GM23338 (cell line): ENCODE measurements at regions not wholly inside any gene's neighbourhood (a gene's known extent, or its start where the extent isn't known, plus 50 kb on each side); places are given as distances from the start of the nearest gene placed in this dataset.
A peak's percentile ranks its signal among the peaks of the same experiment; 100 is the strongest.

Source experiments
- ATAC-seq: fragments of 200-7000 bp; cut with Tn5 transposase; 3 replicates; pipeline ENCODE4 v1.9.1; 2020
- DNase-seq: peaks from one replicate; pipeline ENCODE4 v3.0.0-alpha.2; 2015; ENCODE audit warnings: low spot score
- H2AFZ ChIP-seq: fragments of 200-600 bp; sonication (generic); 2 replicates; pipeline ENCODE4 v1.8.0; 2016; ENCODE audit warnings: antibody characterized with exemption, mild to moderate bottlenecking, moderate library complexity
- H3F3A ChIP-seq: fragments of 200-600 bp; sonication (generic); replicated peaks from 2 replicates; pipeline ENCODE4 v1.8.0; 2017; ENCODE audit warnings: antibody characterized with exemption, mixed run types, low read depth
- H3K27ac ChIP-seq: fragments of 200-600 bp; sonication (generic); 2 replicates; pipeline ENCODE4 v1.6.1; 2016; ENCODE audit warnings: low read depth
- H3K27me3 ChIP-seq: fragments of 200-600 bp; sonication (generic); 2 replicates; pipeline ENCODE4 v1.8.0; 2016; ENCODE audit warnings: mild to moderate bottlenecking, mixed run types, moderate library complexity; ENCODE audit not compliant: insufficient read depth
- H3K36me3 ChIP-seq: fragments of 200-600 bp; sonication (generic); 2 replicates; pipeline ENCODE4 v1.8.0; 2016; ENCODE audit warnings: mild to moderate bottlenecking; ENCODE audit not compliant: insufficient read depth
- H3K4me1 ChIP-seq: fragments of 200-600 bp; sonication (generic); 2 replicates; pipeline ENCODE4 v1.8.0; 2016; ENCODE audit warnings: mild to moderate bottlenecking, moderate library complexity; ENCODE audit not compliant: insufficient read depth
- H3K4me2 ChIP-seq: fragments of 200-600 bp; sonication (generic); 2 replicates; pipeline ENCODE4 v1.7.1; 2017; ENCODE audit warnings: mixed run types
- H3K4me3 ChIP-seq: fragments of 200-600 bp; sonication (generic); 2 replicates; pipeline ENCODE4 v1.6.1; 2016; ENCODE audit warnings: mixed run types
- H3K79me2 ChIP-seq: fragments of 200-600 bp; sonication (generic); replicated peaks from 2 replicates; pipeline ENCODE4 v1.8.0; 2017; ENCODE audit warnings: mild to moderate bottlenecking; ENCODE audit not compliant: insufficient read depth
- H3K9me2 ChIP-seq: fragments of 200-600 bp; sonication (generic); 2 replicates; pipeline ENCODE4 v1.8.0; 2017; ENCODE audit not compliant: insufficient read depth
- H4K20me1 ChIP-seq: fragments of 200-600 bp; sonication (generic); replicated peaks from 2 replicates; pipeline ENCODE4 v1.8.0; 2017; ENCODE audit warnings: mild to moderate bottlenecking; ENCODE audit not compliant: insufficient read depth
- H3K27ac Mint-ChIP-seq: 2 replicates; pipeline ENCODE4 v1.8.0; 2020; ENCODE audit warnings: inconsistent platforms, mild to moderate bottlenecking, moderate library complexity, mixed read lengths
- H3K27me3 Mint-ChIP-seq: 3 replicates; pipeline ENCODE4 v1.8.0; 2022; ENCODE audit warnings: low read depth, mild to moderate bottlenecking, moderate library complexity, mixed read lengths, inconsistent platforms; ENCODE audit not compliant: insufficient read depth, poor library complexity
- H3K36me3 Mint-ChIP-seq: 3 replicates; pipeline ENCODE4 v1.8.0; 2021; ENCODE audit warnings: low read depth, mild to moderate bottlenecking, inconsistent platforms, moderate library complexity, mixed read lengths
- H3K4me1 Mint-ChIP-seq: 3 replicates; pipeline ENCODE4 v1.8.0; 2020; ENCODE audit warnings: mild to moderate bottlenecking, inconsistent platforms, mixed read lengths
- H3K4me3 Mint-ChIP-seq: 3 replicates; pipeline ENCODE4 v1.8.0; 2021; ENCODE audit warnings: moderate library complexity, mild to moderate bottlenecking, inconsistent platforms, mixed read lengths
- H3K9me3 Mint-ChIP-seq: 3 replicates; pipeline ENCODE4 v1.8.0; 2020; ENCODE audit warnings: moderate library complexity, mild to moderate bottlenecking, inconsistent platforms, mixed read lengths
- CREB1 ChIP-seq: fragments of 250-450 bp; sonication (Bioruptor Pico); IDR thresholded peaks from 2 replicates; pipeline ENCODE4 v1.5.0; 2020; ENCODE audit warnings: low read depth, mild to moderate bottlenecking, moderate library complexity
- EZH2 ChIP-seq: fragments of 200-600 bp; sonication (generic); IDR thresholded peaks from one replicate; pipeline ENCODE4 v1.8.0; 2017; ENCODE audit warnings: antibody characterized with exemption, mild to moderate bottlenecking, low read depth; ENCODE audit not compliant: unreplicated experiment
- EZH2phosphoT487 ChIP-seq: fragments of 200-600 bp; sonication (generic); IDR thresholded peaks from one replicate; pipeline ENCODE4 v1.8.1; 2018; ENCODE audit warnings: antibody characterized with exemption; ENCODE audit not compliant: unreplicated experiment
- JUNB ChIP-seq: IDR thresholded peaks from one replicate; pipeline ENCODE4 v1.6.1; 2016; ENCODE audit warnings: antibody characterized with exemption; ENCODE audit not compliant: unreplicated experiment
- NANOG ChIP-seq: IDR thresholded peaks from 2 replicates; pipeline ENCODE4 v1.6.1; 2016; ENCODE audit warnings: antibody characterized with exemption, borderline replicate concordance
- POLR2AphosphoS5 ChIP-seq: IDR thresholded peaks from 2 replicates; pipeline ENCODE4 v1.6.1; 2016; ENCODE audit warnings: antibody characterized with exemption, low read depth
- STAT1 ChIP-seq: IDR thresholded peaks from one replicate; pipeline ENCODE4 v1.6.1; 2016; ENCODE audit warnings: antibody characterized with exemption; ENCODE audit not compliant: unreplicated experiment
- ZNF331 ChIP-seq: fragments of 250-450 bp; sonication (Bioruptor Pico); IDR thresholded peaks from 2 replicates; pipeline ENCODE4 v1.5.0; 2020; ENCODE audit warnings: low read depth, mild to moderate bottlenecking, moderate library complexity
- TF ChIP-seq, protein P1 (sequence below): fragments of 250-450 bp; sonication (Bioruptor Pico); IDR thresholded peaks from 2 replicates; pipeline ENCODE4 v1.5.0; 2020; ENCODE audit warnings: mild to moderate bottlenecking, moderate library complexity
- TF ChIP-seq, protein P2 (sequence below): IDR thresholded peaks from 2 replicates; pipeline ENCODE4 v1.6.1; 2016; ENCODE audit warnings: antibody characterized with exemption

- TF ChIP-seq, protein P1, sequence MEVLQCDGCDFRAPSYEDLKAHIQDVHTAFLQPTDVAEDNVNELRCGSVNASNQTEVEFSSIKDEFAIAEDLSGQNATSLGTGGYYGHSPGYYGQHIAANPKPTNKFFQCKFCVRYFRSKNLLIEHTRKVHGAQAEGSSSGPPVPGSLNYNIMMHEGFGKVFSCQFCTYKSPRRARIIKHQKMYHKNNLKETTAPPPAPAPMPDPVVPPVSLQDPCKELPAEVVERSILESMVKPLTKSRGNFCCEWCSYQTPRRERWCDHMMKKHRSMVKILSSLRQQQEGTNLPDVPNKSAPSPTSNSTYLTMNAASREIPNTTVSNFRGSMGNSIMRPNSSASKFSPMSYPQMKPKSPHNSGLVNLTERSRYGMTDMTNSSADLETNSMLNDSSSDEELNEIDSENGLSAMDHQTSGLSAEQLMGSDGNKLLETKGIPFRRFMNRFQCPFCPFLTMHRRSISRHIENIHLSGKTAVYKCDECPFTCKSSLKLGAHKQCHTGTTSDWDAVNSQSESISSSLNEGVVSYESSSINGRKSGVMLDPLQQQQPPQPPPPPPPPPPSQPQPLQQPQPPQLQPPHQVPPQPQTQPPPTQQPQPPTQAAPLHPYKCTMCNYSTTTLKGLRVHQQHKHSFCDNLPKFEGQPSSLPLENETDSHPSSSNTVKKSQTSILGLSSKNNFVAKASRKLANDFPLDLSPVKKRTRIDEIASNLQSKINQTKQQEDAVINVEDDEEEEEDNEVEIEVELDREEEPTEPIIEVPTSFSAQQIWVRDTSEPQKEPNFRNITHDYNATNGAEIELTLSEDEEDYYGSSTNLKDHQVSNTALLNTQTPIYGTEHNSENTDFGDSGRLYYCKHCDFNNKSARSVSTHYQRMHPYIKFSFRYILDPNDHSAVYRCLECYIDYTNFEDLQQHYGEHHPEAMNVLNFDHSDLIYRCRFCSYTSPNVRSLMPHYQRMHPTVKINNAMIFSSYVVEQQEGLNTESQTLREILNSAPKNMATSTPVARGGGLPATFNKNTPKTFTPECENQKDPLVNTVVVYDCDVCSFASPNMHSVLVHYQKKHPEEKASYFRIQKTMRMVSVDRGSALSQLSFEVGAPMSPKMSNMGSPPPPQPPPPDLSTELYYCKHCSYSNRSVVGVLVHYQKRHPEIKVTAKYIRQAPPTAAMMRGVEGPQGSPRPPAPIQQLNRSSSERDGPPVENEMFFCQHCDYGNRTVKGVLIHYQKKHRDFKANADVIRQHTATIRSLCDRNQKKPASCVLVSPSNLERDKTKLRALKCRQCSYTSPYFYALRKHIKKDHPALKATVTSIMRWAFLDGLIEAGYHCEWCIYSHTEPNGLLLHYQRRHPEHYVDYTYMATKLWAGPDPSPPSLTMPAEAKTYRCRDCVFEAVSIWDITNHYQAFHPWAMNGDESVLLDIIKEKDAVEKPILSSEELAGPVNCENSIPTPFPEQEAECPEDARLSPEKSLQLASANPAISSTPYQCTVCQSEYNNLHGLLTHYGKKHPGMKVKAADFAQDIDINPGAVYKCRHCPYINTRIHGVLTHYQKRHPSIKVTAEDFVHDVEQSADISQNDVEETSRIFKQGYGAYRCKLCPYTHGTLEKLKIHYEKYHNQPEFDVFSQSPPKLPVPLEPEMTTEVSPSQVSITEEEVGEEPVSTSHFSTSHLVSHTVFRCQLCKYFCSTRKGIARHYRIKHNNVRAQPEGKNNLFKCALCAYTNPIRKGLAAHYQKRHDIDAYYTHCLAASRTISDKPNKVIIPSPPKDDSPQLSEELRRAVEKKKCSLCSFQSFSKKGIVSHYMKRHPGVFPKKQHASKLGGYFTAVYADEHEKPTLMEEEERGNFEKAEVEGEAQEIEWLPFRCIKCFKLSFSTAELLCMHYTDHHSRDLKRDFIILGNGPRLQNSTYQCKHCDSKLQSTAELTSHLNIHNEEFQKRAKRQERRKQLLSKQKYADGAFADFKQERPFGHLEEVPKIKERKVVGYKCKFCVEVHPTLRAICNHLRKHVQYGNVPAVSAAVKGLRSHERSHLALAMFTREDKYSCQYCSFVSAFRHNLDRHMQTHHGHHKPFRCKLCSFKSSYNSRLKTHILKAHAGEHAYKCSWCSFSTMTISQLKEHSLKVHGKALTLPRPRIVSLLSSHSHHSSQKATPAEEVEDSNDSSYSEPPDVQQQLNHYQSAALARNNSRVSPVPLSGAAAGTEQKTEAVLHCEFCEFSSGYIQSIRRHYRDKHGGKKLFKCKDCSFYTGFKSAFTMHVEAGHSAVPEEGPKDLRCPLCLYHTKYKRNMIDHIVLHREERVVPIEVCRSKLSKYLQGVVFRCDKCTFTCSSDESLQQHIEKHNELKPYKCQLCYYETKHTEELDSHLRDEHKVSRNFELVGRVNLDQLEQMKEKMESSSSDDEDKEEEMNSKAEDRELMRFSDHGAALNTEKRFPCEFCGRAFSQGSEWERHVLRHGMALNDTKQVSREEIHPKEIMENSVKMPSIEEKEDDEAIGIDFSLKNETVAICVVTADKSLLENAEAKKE (CRISPR knock-in tag) = no peak
- TF ChIP-seq EZH2phosphoT487 (no peak), EZH2 (no peak), CREB1 (CRISPR knock-in tag) (no peak), JUNB (no peak), ZNF331 (CRISPR knock-in tag) (no peak), NANOG (no peak), STAT1 (no peak)
Measured at GRCh38 chr17:77730376-77730775, 228.1 kb upstream of the TNRC6C start (continued).

DNA sequence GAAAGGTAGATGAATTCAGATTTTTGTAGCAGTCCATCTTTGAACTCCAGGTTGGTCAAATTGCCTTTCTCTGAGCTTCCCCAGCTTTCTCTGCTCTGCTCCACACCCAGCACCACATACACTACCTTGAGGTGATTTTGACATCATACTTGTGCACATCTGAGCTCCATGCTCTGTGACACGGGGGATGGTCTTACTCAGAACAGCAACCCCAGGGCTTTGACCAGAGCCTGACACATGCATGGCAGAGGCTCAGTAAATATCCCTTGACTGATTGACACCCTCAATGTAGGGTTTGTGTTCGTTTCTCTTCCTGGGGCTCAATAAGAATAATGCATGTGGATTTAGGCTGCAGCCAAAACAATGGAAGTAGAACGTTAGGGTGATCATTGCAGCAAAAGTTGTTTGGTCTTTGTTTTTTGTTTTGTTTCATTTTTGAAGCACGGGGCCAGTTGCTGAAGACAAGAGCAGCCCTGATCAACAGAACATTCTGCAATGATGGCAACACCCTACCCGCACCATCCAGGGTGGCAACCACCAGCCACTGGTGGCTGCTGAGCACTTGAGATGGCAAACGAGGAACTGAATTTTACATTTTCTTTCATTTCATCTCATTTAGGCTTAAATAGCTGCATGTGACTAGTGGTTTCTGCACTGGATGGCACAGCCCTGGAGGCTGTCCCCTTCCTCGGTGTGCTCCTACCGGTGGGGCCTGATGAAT is 224.8 kb upstream of the TNRC6C start:
- Histone ChIP-seq H2AFZ (0 out of 2 replicates have a peak overlapping the region, but pooled peaks have one; percentile 43), H3K9me2 (no peaks in the 10 kb centered on the region), H3K27ac (no peak overlapping the region), H3K27me3 (no peaks in the 10 kb centered on the region), H3K36me3 (peaks cover 3% of the 10 kb centered on the region; the same call in 1 of the 2 replicates), H3F3A (no peaks in the 10 kb centered on the region), H3K79me2 (no peaks in the 10 kb centered on the region), H3K4me2 (no peak overlapping the region), H3K4me1 (peaks cover 6% of the 10 kb centered on the region; the same call in 1 of the 2 replicates), H3K4me3 (no peak overlapping the region), H4K20me1 (no peaks in the 10 kb centered on the region)
- H3K27ac Mint-ChIP-seq = no peak overlapping the region
- H3K4me3 Mint-ChIP-seq = no peak overlapping the region
- DNase-seq = no peak
- no peak for TF ChIP-seq ZNF331 (CRISPR knock-in tag)
- no peak for TF ChIP-seq CREB1 (CRISPR knock-in tag)
- TF ChIP-seq POLR2AphosphoS5 = no peak
- no peak for TF ChIP-seq NANOG
- TF ChIP-seq, protein P2, sequence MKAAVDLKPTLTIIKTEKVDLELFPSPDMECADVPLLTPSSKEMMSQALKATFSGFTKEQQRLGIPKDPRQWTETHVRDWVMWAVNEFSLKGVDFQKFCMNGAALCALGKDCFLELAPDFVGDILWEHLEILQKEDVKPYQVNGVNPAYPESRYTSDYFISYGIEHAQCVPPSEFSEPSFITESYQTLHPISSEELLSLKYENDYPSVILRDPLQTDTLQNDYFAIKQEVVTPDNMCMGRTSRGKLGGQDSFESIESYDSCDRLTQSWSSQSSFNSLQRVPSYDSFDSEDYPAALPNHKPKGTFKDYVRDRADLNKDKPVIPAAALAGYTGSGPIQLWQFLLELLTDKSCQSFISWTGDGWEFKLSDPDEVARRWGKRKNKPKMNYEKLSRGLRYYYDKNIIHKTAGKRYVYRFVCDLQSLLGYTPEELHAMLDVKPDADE = no peak
- no peak for TF ChIP-seq EZH2
- ATAC-seq = no peak
- peaks cover 21% of the 10 kb centered on the region for H3K4me1 Mint-ChIP-seq
- peaks cover 25% of the 10 kb centered on the region for H3K27me3 Mint-ChIP-seq
- peaks cover 35% of the 10 kb centered on the region for H3K9me3 Mint-ChIP-seq
- peaks cover 20% of the 10 kb centered on the region for H3K36me3 Mint-ChIP-seq
